GM19324 (cell line): ENCODE measurements at regions not wholly inside any gene's neighbourhood (a gene's known extent, or its start where the extent isn't known, plus 50 kb on each side); places are given as distances from the start of the nearest gene placed in this dataset.
"Not testable (repeated sequence)": the region's sequence is repeated elsewhere in the genome, so short reads cannot be mapped to it uniquely, and the experiment has no call there.

Experiments used
- ATAC-seq: cut with Tn5 transposase; IDR thresholded peaks from one replicate; pipeline ENCODE4 v1.9.1; 2021; ENCODE audit warnings: mild to moderate bottlenecking, moderate library complexity; ENCODE audit not compliant: unreplicated experiment, low FRiP score

DNA sequence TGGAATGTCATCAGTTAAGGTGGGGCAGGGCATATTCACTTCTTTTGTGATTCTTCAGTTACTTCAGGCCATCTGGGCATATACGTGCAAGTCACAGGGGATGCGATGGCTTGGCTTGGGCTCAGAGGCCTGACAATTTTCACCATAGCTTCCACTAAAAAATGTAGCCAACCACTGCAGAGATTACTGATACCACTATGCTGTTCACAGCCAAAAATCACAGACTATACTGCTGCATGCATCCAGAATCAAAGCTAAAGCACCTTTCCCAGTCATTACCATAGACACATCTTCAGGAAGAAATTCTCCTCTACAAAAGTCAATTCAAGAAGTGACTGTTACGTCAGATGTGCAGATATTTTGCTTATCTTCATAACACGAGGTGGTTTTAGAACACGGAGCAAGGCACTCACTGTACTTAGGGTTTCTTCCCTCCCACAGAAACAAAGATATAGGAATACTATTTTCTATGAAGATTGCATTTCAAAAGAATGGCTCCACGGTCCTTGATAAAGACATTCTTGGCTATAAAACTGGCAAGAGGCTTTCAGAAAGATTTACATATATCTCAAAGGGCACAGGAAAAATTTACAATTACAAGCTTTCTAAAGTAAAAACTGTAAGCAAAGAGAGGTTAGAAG, 1556.6 kb upstream of the PRR20A start:
- ATAC-seq = no peak

DNA sequence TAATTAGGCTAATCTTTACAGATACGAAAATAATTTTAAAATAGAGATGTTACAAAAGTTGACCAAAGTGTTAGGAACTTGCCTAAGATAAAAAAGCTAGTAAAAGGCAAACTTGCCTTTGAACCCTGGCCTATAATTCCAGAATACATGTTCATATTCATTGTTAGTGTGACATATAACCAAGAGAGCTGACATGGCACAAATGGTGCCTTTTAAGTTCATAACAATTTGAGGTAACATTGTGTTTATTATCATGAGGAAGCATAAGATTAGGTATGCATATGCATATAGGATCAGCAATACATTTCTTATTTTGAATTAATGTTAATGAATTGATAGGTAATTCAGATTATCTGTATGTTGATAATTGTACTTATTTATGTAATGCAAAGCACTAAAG, 1537.9 kb upstream of the PRR20A start:
- ATAC-seq = no peak

GRCh38 chr13:55606045-55606665, 1534.6 kb upstream of the PRR20A start:
- no peak for ATAC-seq

GRCh38 chr13:55613429-55614187, 1527.1 kb upstream of the PRR20A start:
- ATAC-seq = no peak

DNA sequence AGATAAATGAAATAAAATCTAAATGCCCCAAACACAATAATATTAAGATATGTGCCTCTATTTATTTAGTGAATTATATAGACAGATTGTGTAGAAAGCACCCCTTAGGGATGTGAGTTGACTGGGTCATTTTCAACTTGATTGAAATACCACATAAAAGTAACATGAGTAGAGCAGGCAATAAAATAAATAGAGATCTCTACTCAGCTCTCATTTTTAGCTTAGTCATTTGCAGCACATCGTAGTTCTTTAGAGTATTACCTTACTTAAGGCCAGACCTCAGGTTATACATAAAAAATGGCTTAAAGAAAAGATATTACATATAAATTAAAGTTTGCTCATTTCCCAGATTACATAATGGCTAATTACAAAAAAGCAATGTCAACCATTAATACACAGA, 1525.6 kb upstream of the PRR20A start:
- no peak for ATAC-seq

GRCh38 chr13:55617241-55617640, 1523.5 kb upstream of the PRR20A start:
- ATAC-seq = no peak

DNA sequence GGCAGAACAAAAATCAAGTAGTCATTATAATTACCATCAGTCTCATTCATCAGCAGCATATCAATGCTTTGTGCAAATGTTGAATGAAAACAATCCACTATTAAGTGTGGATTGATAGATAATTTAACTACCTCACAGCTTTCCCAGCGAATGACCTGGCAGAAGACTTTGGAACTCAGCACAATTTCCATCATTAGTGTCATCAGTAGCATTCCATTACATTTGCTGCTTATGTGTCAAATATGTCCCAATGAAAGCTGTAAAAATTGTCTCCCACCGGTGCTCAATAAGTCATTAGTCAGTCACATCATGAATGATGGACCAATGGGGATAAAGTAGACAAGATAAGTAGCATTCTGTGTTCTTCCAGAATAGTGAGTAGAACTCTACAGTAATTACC, 1513.5 kb upstream of the PRR20A start:
- ATAC-seq = no peak

- ATAC-seq = no peak
Measured at GRCh38 chr13:55632402-55632801, 1508.3 kb upstream of the PRR20A start.

- ATAC-seq = no peak
Measured at GRCh38 chr13:55649485-55649884, 1491.2 kb upstream of the PRR20A start.

DNA sequence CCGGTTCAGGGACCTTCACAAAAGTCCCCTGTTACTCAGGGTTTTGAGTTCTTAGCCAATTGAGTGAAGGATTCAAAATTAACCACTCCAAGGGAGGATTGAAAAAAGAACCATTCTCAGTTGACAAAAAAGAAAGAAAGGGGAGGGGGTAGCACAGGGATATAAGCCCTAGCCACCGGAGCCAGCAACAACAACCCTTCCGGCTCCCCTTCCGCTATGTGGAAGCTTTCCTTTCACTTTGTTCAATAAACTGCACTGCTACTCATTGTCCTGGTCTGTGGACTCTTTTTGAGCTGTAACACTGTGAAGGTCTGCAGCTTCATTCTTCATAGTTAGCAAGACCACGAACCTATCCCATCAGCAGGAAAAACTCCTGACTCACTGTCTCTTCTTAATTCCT, 1488.1 kb upstream of the PRR20A start:
- no peak for ATAC-seq

- ATAC-seq = no peak
Measured at GRCh38 chr13:55653497-55653896, 1487.2 kb upstream of the PRR20A start.

GRCh38 chr13:55654243-55654642, 1486.5 kb upstream of the PRR20A start:
- no peak for ATAC-seq

DNA sequence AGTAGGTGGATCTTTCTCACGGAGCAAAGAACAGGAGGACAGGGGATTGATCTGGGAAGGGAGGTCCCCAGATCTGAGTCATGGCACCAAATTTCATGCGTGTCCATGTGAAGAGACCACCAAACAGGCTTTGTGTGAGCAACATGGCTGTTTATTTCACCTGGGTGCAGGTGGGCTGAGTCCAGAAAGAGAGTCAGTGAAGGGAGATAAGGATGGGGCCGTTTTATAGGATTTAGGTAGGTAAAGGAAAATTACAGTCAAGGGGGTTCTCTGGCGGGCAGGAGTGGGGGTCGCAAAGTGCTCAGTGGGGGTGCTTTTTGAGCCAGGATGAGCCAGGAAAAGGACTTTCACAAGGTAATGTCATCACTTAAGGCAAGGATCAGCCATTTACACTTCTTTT, 1480.5 kb upstream of the PRR20A start:
- not testable (repeated sequence) for ATAC-seq

DNA sequence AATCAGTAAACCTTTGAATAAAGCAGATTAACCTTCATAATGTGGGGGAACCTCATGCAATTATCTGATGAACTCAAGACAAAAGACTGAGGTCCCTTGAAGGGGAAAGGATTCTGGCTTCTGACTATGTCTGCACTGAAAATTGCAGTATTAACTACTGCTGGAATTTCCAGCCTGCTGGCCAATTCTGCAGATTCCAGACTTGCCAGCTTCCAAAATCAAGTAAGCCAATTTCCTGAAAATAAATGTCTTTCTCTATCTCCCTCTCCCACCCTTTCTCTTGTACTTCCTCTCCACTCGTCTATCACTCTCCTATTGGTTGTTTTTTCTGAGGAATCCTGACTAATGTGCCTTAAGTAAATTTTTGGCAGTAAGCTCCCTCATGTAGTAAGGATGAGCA, 1479.9 kb upstream of the PRR20A start:
- ATAC-seq = no peak

GRCh38 chr13:55661505-55661904, 1479.2 kb upstream of the PRR20A start:
- ATAC-seq = no peak

- no peak for ATAC-seq
Measured at GRCh38 chr13:55664178-55664577, 1476.5 kb upstream of the PRR20A start.

DNA sequence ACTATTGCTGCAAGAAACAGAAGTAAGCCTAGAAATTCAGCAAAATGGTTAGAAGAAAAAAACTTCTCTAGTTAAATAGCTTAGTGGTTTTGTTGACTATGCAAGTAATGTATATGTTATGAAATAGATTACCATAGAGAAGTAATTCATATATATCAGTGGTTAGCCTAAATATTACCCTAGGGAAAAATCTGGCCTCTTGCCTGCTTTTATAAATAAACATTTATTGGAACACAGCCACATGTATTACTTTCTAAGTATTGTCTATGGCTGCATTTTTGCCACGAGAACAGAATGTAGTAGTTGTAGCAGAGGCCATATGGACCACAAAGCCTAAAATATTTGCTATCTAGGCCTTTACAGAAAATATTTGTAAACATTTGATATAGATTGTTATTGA, 1471.7 kb upstream of the PRR20A start:
- no peak for ATAC-seq

DNA sequence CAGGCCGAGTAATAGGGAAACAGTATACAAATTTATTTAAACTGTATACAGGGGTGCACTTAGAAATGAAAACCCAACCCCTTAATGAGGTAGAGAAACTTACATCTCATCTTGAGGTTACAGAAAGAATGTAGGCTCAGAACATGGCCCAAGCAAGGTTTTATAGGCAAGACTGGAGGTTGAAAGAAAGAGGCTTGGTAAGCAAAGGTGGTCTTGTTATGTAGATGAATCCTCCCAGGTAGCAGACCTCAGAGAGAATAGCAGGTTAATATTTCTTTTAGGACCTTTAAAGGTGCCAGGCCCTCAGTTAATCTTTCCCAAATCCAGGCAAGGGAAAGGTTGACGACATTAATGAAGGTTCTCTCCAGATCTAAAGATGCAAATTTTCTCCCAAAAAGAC, 1466.8 kb upstream of the PRR20A start:
- no peak for ATAC-seq

DNA sequence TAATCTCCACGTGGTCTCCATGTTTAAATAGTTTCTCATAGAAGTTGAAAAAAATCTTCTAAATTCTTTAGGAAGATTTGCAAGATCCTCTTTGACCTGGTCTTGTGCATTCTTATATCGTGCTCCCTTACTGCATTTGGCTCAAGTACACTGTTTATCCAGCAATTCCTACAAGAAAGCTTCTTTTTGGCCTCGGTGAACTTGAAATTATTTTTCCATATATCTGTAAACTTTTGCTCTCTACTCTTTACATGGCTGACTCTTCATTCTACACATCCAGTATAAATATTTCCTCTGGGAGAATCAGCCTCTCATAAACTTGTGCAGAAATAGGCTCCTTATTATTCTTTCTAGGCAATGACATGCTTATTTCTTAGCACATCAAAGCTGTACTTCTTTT, 1457.9 kb upstream of the PRR20A start:
- ATAC-seq = no peak

GRCh38 chr13:55705526-55705925, 1435.2 kb upstream of the PRR20A start:
- no peak for ATAC-seq

GRCh38 chr13:55705971-55706370, 1434.7 kb upstream of the PRR20A start:
- no peak for ATAC-seq

GRCh38 chr13:55714120-55714519, 1426.6 kb upstream of the PRR20A start:
- no peak for ATAC-seq
